HepG2 (cell line): ENCODE measurements at regions not wholly inside any gene's neighbourhood (a gene's known extent, or its start where the extent isn't known, plus 50 kb on each side); places are given as distances from the start of the nearest gene placed in this dataset.

Experiments
- ATAC-seq: fragments of 200-7000 bp; cut with Tn5 transposase; 3 replicates; pipeline ENCODE4 v1.9.1; 2020; ENCODE audit warnings: mild to moderate bottlenecking, moderate library complexity
- BruUV-seq: library from RNA; stranded (reverse); fragments of 400-500 nt; replicated peaks from 2 replicates; lab custom pipeline; 2021; lab: Mats Ljungman, UMichigan
- CTCF ChIA-PET: fragments of 300-600 bp; formaldehyde crosslinking; extraction: SDS; loops from one replicate; lab custom pipeline; 2021; ENCODE audit warnings: low total read pairs, inconsistent platforms, low intra/inter-chr PET ratio; lab: Yijun Ruan, JAX
- POLR2A ChIA-PET: fragments of 350-600 bp; sonication (Branson Sonifier 250); formaldehyde crosslinking; loops from one replicate; lab custom pipeline; 2020; ENCODE audit warnings: antibody characterized with exemption, inconsistent platforms; lab: Yijun Ruan, JAX
- DNase-seq: peaks from one replicate; pipeline ENCODE4 v3.0.0-alpha.2; 2015; ENCODE audit warnings: low spot score
- FAIRE-seq: peaks from 3 replicates; lab custom pipeline; 2011; peaks lifted over from hg19 to GRCh38; lab: Jason Lieb, UNC
- H2AFZ ChIP-seq: one replicate; pipeline ENCODE4 v1.6.1; 2011; ENCODE audit warnings: low read length, inconsistent platforms
- H3K27ac ChIP-seq: fragments of 300-600 bp; 3 replicates; pipeline ENCODE4 v1.8.0; 2011; ENCODE audit warnings: mixed run types, mild to moderate bottlenecking, mixed read lengths, low read length, inconsistent platforms; ENCODE audit not compliant: insufficient read depth; ENCODE audit errors: extremely low read length
- H3K27me3 ChIP-seq, 2 experiments: fragments of 200-600 bp in 1 of 2; 2 replicates in 1 of 2; 3 replicates in 1 of 2; pipeline versions ENCODE4 v1.6.0 to v1.8.0; 2011; ENCODE audit warnings: low read length in 2 of 2, mild to moderate bottlenecking in 2 of 2, moderate library complexity in 2 of 2, inconsistent platforms in 1 of 2; ENCODE audit not compliant: insufficient read depth in 2 of 2, control insufficient read depth in 1 of 2
- H3K36me3 ChIP-seq, 2 experiments: fragments of 200-600 bp in 1 of 2; replicated peaks in 1 of 2; 2 replicates in 1 of 2; 3 replicates in 1 of 2; pipeline versions ENCODE4 v1.5.1 to v1.8.0; 2011; ENCODE audit warnings: low read length in 2 of 2, inconsistent platforms in 1 of 2; ENCODE audit not compliant: insufficient read depth in 2 of 2, control insufficient read depth in 1 of 2
- H3K4me1 ChIP-seq: 2 replicates; pipeline ENCODE4 v1.5.1; 2012; ENCODE audit warnings: low read length, inconsistent platforms; ENCODE audit not compliant: insufficient read depth
- H3K4me2 ChIP-seq: 2 replicates; pipeline ENCODE4 v1.6.0; 2011; ENCODE audit warnings: low read depth, low read length, inconsistent platforms
- H3K4me3 ChIP-seq, 3 experiments: fragments of 200-600 bp in 1 of 3; sonication (generic), shearing (Covaris generic) in 1 of 3; replicated peaks in 1 of 3; 2 replicates each; pipeline ENCODE4 v1.5.1; 2011 to 2016; ENCODE audit warnings: low read length in 3 of 3, inconsistent platforms in 2 of 3, low read depth in 2 of 3, mild to moderate bottlenecking in 2 of 3, control low read depth in 1 of 3, mixed read lengths in 1 of 3; ENCODE audit not compliant: insufficient read depth in 1 of 3
- H3K79me2 ChIP-seq: one replicate; pipeline ENCODE4 v1.6.1; 2011; ENCODE audit warnings: low read length, inconsistent platforms; ENCODE audit not compliant: insufficient read depth
- H3K9ac ChIP-seq: 2 replicates; pipeline ENCODE4 v1.6.0; 2011; ENCODE audit warnings: mild to moderate bottlenecking, low read depth, low read length, inconsistent platforms; ENCODE audit not compliant: insufficient read depth
- H3K9me3 ChIP-seq: 2 replicates; pipeline ENCODE4 v1.5.1; 2012; ENCODE audit warnings: mild to moderate bottlenecking, low read length
- H4K20me1 ChIP-seq: 2 replicates; pipeline ENCODE4 v1.6.0; 2011; ENCODE audit warnings: inconsistent platforms, mild to moderate bottlenecking, low read length, moderate library complexity; ENCODE audit not compliant: insufficient read depth
- CREB1 ChIP-seq, 2 experiments: fragments of 450-650 bp in 1 of 2; IDR thresholded peaks; 2 replicates each; pipeline ENCODE4 v1.6.1; 2016 to 2017; ENCODE audit warnings: control low read depth in 1 of 2, mild to moderate bottlenecking in 1 of 2, missing compliant biosample characterization in 1 of 2, missing genetic modification characterization in 1 of 2
- CTCF ChIP-seq: sonication (generic); formaldehyde crosslinking; IDR thresholded peaks from 2 replicates; pipeline ENCODE4 v1.5.0; 2020; ENCODE audit warnings: mild to moderate bottlenecking, missing genetic modification reagents, moderate library complexity
- EEA1 ChIP-seq: sonication (generic); formaldehyde crosslinking; IDR thresholded peaks from 2 replicates; pipeline ENCODE4 v1.5.1; 2020; ENCODE audit warnings: mild to moderate bottlenecking, missing genetic modification reagents, borderline replicate concordance
- EP300 ChIP-seq, 3 experiments: sonication (generic) in 1 of 3; formaldehyde crosslinking in 1 of 3; IDR thresholded peaks; 2 replicates each; pipeline versions ENCODE4 v1.5.1 to v1.6.1; 2011 to 2020; ENCODE audit warnings: low read depth in 2 of 3, low read length in 2 of 3, borderline replicate concordance in 1 of 3, improper control_type of control experiment in 1 of 3, mild to moderate bottlenecking in 1 of 3, missing genetic modification reagents in 1 of 3, moderate library complexity in 1 of 3
- FOSL2 ChIP-seq: sonication (generic); formaldehyde crosslinking; IDR thresholded peaks from 2 replicates; pipeline ENCODE4 v1.4.0; 2020; ENCODE audit warnings: missing genetic modification reagents
- GATAD2A ChIP-seq: IDR thresholded peaks from 2 replicates; pipeline ENCODE4 v1.6.1; 2016
- MIXL1 ChIP-seq: IDR thresholded peaks from 2 replicates; pipeline ENCODE4 v1.6.1; 2016
- MTF2 ChIP-seq: sonication (generic); formaldehyde crosslinking; IDR thresholded peaks from 2 replicates; pipeline ENCODE4 v1.5.0; 2020; ENCODE audit warnings: missing genetic modification reagents, borderline replicate concordance
- NONO ChIP-seq, 2 experiments: fragments of 450-650 bp in 1 of 2; sonication (generic) in 1 of 2; formaldehyde crosslinking in 1 of 2; IDR thresholded peaks in 1 of 2; conservative IDR thresholded peaks in 1 of 2; 2 replicates each; pipeline versions ENCODE4 v1.6.1 to v1.8.0; 2017 to 2022; ENCODE audit warnings: mild to moderate bottlenecking in 1 of 2, missing genetic modification reagents in 1 of 2, moderate library complexity in 1 of 2
- RARA ChIP-seq: IDR thresholded peaks from 2 replicates; pipeline ENCODE4 v1.6.1; 2016; ENCODE audit warnings: missing genetic modification reagents, missing compliant biosample characterization
- SMC3 ChIP-seq: IDR thresholded peaks from 2 replicates; pipeline ENCODE4 v1.6.1; 2011; ENCODE audit warnings: low read length, improper control_type of control experiment
- STAG1 ChIP-seq: sonication (generic); formaldehyde crosslinking; IDR thresholded peaks from 2 replicates; pipeline ENCODE4 v1.4.0; 2020; ENCODE audit warnings: missing genetic modification reagents
- ZBTB21 ChIP-seq: sonication (generic); formaldehyde crosslinking; IDR thresholded peaks from 2 replicates; pipeline ENCODE4 v1.4.0; 2020; ENCODE audit warnings: missing genetic modification reagents
- ZMYM4 ChIP-seq: sonication (generic); formaldehyde crosslinking; IDR thresholded peaks from 2 replicates; pipeline ENCODE4 v1.8.1; 2023; ENCODE audit warnings: mild to moderate bottlenecking, missing genetic modification reagents
- ZNF331 ChIP-seq: sonication (generic); formaldehyde crosslinking; IDR thresholded peaks from 2 replicates; pipeline ENCODE4 v1.4.0; 2020; ENCODE audit warnings: missing genetic modification reagents
- WGBS: methylation state at CpG from one replicate; pipeline ENCODE4 v1.1.6; 2017; ENCODE audit warnings: low lambda C conversion rate; 5-methylcytosine and 5-hydroxymethylcytosine counted together
- in situ Hi-C: cut with HindIII; loops from 2 replicates; pipeline ENCODE4 v1.10.0; 2017; ENCODE audit warnings: low pct_unique_long_range_greater_than_20kb; ENCODE audit not compliant: extremely low pct_ligation_motif_present
- intact Hi-C: fragments of 100-400 bp; cut with micrococcal nuclease; formaldehyde crosslinking; loops from one replicate; pipeline ENCODE4 v1.10.0; 2022; ENCODE audit not compliant: unreplicated experiment

- Histone ChIP-seq H3K4me1 (peaks cover 30% of the 10 kb centered on the region), H3K9ac (0 out of 2 replicates have a peak overlapping the region, but pooled peaks have one; percentile 23), H3K79me2 (no peaks in the 10 kb centered on the region), H3K27me3 (peaks cover 0 to 12% of the 10 kb centered on the region in 2 experiments; a peak in 3 of 5 replicates), H2AFZ (peak overlapping the region; percentile 89), H3K36me3 (no peaks in the 10 kb centered on the region), H3K9me3 (no peaks in the 10 kb centered on the region), H4K20me1 (no peaks in the 10 kb centered on the region), H3K4me2 (peak overlapping the region; percentile 58), H3K4me3 (no peak overlapping the region), H3K27ac (no peak overlapping the region)
- WGBS = 41% methylated on average over 6 of the region's 6 CpGs
- peak; percentile 69 for ATAC-seq
- TF ChIP-seq FOSL2 = 0 out of 2 replicates have a peak, but pooled peaks have one; percentile 5
- peak; percentile 7; the same call in 1 of the 2 replicates for TF ChIP-seq STAG1
- TF ChIP-seq NONO (IDR thresholded peaks at IDR 0.05) = no peak
- no peak for TF ChIP-seq NONO (CRISPR knock-in tag; conservative IDR thresholded peaks at IDR 0.05)
- no peak for TF ChIP-seq EEA1
- peak; percentile 48; the same call in 1 of the 2 replicates for TF ChIP-seq RARA (CRISPR knock-in tag)
- peak; percentile 34 for TF ChIP-seq CTCF (CRISPR knock-in tag)
- TF ChIP-seq GATAD2A (CRISPR knock-in tag) = 0 out of 2 replicates have a peak, but pooled peaks have one; percentile 24
- TF ChIP-seq ZBTB21 (CRISPR knock-in tag) = peak; percentile 54
- TF ChIP-seq EP300 (IDR thresholded peaks at IDR 0.05; ENCODE audit: low read depth in 2 of 2, low read length in 2 of 2) = peak in 1 of 2 experiments; percentile 66; a peak in 1 of 4 replicates
- no peak for TF ChIP-seq EP300 (CRISPR knock-in tag; IDR thresholded peaks at IDR 0.05; ENCODE audit: borderline replicate concordance)
- TF ChIP-seq MIXL1 (CRISPR knock-in tag) = 0 out of 2 replicates have a peak, but pooled peaks have one; percentile 23
- no peak for TF ChIP-seq MTF2 (CRISPR knock-in tag)
- peak; percentile 15; the same call in 1 of the 2 replicates for TF ChIP-seq SMC3
- 0 out of 2 replicates have a peak, but pooled peaks have one; percentile 3 for TF ChIP-seq CREB1 (IDR thresholded peaks at IDR 0.05)
- no peak; the same call in 1 of the 2 replicates for TF ChIP-seq CREB1 (CRISPR knock-in tag; IDR thresholded peaks at IDR 0.05)
- peak; percentile 25; the same call in 1 of the 2 replicates for TF ChIP-seq ZNF331 (CRISPR knock-in tag)
- TF ChIP-seq ZMYM4 (CRISPR knock-in tag) = 0 out of 2 replicates have a peak, but pooled peaks have one; percentile 25
- POLR2A ChIA-PET = no interaction called here
- in situ Hi-C loops (no loop called here), intact Hi-C loops (no loop called here)
- peak; percentile 12 for FAIRE-seq
- DNase-seq = peak; percentile 61
- no TSS peak for BruUV-seq
- CTCF ChIA-PET = no interaction called here
Observed at GRCh38 chr7:36096460-36097095, 56.5 kb upstream of the EEPD1 start.
